WTC11 (cell line): ENCODE measurements at regions not wholly inside any gene's neighbourhood (a gene's known extent, or its start where the extent isn't known, plus 50 kb on each side); places are given as distances from the start of the nearest gene placed in this dataset.

Experiments
- CREB1 ChIP-seq: sonication (generic); formaldehyde crosslinking; IDR thresholded peaks from 2 replicates; pipeline ENCODE4 v1.8.0; 2023; ENCODE audit warnings: mild to moderate bottlenecking, missing genetic modification reagents
- SP1 ChIP-seq: sonication (generic); formaldehyde crosslinking; conservative IDR thresholded peaks from 2 replicates; pipeline ENCODE4 v1.8.1; 2022; ENCODE audit warnings: missing genetic modification reagents
- TEAD4 ChIP-seq: sonication (generic); formaldehyde crosslinking; IDR thresholded peaks from 2 replicates; pipeline ENCODE4 v1.8.0; 2022; ENCODE audit warnings: mild to moderate bottlenecking, missing genetic modification reagents
- USF1 ChIP-seq: sonication (generic); formaldehyde crosslinking; IDR thresholded peaks from 2 replicates; pipeline ENCODE4 v1.8.0; 2022; ENCODE audit warnings: mild to moderate bottlenecking, missing genetic modification reagents
- ZBTB21 ChIP-seq: sonication (generic); formaldehyde crosslinking; IDR thresholded peaks from 2 replicates; pipeline ENCODE4 v1.8.1; 2023; ENCODE audit warnings: mild to moderate bottlenecking, missing genetic modification reagents, borderline replicate concordance
- ZNF317 ChIP-seq: sonication (generic); formaldehyde crosslinking; IDR thresholded peaks from 2 replicates; pipeline ENCODE4 v1.8.1; 2023; ENCODE audit warnings: low read depth, mild to moderate bottlenecking, moderate library complexity, missing genetic modification reagents, borderline replicate concordance
- TF ChIP-seq, protein P1 (sequence below): sonication (generic); formaldehyde crosslinking; conservative IDR thresholded peaks from 2 replicates; pipeline ENCODE4 v1.8.1; 2022; ENCODE audit warnings: mild to moderate bottlenecking, missing genetic modification reagents
- TF ChIP-seq, protein P2 (sequence below): sonication (generic); formaldehyde crosslinking; IDR thresholded peaks from 2 replicates; pipeline ENCODE4 v1.8.1; 2023; ENCODE audit warnings: mild to moderate bottlenecking, missing genetic modification reagents, moderate library complexity
- TF ChIP-seq, protein P3 (sequence below): fragments of 200-600 bp; IDR thresholded peaks from 2 replicates; pipeline ENCODE4 v1.8.0; 2022; ENCODE audit warnings: antibody characterized with exemption
- TF ChIP-seq, protein P4 (sequence below): sonication (generic); formaldehyde crosslinking; IDR thresholded peaks from 2 replicates; pipeline ENCODE4 v1.8.0; 2022; ENCODE audit warnings: mild to moderate bottlenecking, missing genetic modification reagents
- TF ChIP-seq, protein P5 (sequence below): sonication (generic); formaldehyde crosslinking; IDR thresholded peaks from 2 replicates; pipeline ENCODE4 v1.8.1; 2023; ENCODE audit warnings: mild to moderate bottlenecking, missing genetic modification reagents, borderline replicate concordance
- TF ChIP-seq, protein P6 (sequence below): sonication (generic); formaldehyde crosslinking; IDR thresholded peaks from 2 replicates; pipeline ENCODE4 v1.8.1; 2022; ENCODE audit warnings: low read depth, mild to moderate bottlenecking, moderate library complexity, missing genetic modification reagents, borderline replicate concordance

- TF ChIP-seq SP1 (no peak), CREB1 (CRISPR knock-in tag) (no peak), ZNF317 (CRISPR knock-in tag) (no peak), ZBTB21 (no peak), USF1 (CRISPR knock-in tag) (no peak), TEAD4 (CRISPR knock-in tag) (no peak)
- TF ChIP-seq, protein P1, sequence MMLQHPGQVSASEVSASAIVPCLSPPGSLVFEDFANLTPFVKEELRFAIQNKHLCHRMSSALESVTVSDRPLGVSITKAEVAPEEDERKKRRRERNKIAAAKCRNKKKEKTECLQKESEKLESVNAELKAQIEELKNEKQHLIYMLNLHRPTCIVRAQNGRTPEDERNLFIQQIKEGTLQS = no peak
- TF ChIP-seq, protein P2, sequence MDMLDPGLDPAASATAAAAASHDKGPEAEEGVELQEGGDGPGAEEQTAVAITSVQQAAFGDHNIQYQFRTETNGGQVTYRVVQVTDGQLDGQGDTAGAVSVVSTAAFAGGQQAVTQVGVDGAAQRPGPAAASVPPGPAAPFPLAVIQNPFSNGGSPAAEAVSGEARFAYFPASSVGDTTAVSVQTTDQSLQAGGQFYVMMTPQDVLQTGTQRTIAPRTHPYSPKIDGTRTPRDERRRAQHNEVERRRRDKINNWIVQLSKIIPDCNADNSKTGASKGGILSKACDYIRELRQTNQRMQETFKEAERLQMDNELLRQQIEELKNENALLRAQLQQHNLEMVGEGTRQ (CRISPR knock-in tag) = no peak
- TF ChIP-seq, protein P3, sequence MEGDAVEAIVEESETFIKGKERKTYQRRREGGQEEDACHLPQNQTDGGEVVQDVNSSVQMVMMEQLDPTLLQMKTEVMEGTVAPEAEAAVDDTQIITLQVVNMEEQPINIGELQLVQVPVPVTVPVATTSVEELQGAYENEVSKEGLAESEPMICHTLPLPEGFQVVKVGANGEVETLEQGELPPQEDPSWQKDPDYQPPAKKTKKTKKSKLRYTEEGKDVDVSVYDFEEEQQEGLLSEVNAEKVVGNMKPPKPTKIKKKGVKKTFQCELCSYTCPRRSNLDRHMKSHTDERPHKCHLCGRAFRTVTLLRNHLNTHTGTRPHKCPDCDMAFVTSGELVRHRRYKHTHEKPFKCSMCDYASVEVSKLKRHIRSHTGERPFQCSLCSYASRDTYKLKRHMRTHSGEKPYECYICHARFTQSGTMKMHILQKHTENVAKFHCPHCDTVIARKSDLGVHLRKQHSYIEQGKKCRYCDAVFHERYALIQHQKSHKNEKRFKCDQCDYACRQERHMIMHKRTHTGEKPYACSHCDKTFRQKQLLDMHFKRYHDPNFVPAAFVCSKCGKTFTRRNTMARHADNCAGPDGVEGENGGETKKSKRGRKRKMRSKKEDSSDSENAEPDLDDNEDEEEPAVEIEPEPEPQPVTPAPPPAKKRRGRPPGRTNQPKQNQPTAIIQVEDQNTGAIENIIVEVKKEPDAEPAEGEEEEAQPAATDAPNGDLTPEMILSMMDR = no peak
- TF ChIP-seq, protein P4, sequence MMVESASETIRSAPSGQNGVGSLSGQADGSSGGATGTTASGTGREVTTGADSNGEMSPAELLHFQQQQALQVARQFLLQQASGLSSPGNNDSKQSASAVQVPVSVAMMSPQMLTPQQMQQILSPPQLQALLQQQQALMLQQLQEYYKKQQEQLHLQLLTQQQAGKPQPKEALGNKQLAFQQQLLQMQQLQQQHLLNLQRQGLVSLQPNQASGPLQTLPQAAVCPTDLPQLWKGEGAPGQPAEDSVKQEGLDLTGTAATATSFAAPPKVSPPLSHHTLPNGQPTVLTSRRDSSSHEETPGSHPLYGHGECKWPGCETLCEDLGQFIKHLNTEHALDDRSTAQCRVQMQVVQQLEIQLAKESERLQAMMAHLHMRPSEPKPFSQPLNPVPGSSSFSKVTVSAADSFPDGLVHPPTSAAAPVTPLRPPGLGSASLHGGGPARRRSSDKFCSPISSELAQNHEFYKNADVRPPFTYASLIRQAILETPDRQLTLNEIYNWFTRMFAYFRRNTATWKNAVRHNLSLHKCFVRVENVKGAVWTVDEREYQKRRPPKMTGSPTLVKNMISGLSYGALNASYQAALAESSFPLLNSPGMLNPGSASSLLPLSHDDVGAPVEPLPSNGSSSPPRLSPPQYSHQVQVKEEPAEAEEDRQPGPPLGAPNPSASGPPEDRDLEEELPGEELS (CRISPR knock-in tag) = no peak
- TF ChIP-seq, protein P5, sequence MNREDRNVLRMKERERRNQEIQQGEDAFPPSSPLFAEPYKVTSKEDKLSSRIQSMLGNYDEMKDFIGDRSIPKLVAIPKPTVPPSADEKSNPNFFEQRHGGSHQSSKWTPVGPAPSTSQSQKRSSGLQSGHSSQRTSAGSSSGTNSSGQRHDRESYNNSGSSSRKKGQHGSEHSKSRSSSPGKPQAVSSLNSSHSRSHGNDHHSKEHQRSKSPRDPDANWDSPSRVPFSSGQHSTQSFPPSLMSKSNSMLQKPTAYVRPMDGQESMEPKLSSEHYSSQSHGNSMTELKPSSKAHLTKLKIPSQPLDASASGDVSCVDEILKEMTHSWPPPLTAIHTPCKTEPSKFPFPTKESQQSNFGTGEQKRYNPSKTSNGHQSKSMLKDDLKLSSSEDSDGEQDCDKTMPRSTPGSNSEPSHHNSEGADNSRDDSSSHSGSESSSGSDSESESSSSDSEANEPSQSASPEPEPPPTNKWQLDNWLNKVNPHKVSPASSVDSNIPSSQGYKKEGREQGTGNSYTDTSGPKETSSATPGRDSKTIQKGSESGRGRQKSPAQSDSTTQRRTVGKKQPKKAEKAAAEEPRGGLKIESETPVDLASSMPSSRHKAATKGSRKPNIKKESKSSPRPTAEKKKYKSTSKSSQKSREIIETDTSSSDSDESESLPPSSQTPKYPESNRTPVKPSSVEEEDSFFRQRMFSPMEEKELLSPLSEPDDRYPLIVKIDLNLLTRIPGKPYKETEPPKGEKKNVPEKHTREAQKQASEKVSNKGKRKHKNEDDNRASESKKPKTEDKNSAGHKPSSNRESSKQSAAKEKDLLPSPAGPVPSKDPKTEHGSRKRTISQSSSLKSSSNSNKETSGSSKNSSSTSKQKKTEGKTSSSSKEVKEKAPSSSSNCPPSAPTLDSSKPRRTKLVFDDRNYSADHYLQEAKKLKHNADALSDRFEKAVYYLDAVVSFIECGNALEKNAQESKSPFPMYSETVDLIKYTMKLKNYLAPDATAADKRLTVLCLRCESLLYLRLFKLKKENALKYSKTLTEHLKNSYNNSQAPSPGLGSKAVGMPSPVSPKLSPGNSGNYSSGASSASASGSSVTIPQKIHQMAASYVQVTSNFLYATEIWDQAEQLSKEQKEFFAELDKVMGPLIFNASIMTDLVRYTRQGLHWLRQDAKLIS (CRISPR knock-in tag) = no peak
- TF ChIP-seq, protein P6, sequence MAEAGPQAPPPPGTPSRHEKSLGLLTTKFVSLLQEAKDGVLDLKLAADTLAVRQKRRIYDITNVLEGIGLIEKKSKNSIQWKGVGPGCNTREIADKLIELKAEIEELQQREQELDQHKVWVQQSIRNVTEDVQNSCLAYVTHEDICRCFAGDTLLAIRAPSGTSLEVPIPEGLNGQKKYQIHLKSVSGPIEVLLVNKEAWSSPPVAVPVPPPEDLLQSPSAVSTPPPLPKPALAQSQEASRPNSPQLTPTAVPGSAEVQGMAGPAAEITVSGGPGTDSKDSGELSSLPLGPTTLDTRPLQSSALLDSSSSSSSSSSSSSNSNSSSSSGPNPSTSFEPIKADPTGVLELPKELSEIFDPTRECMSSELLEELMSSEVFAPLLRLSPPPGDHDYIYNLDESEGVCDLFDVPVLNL (CRISPR knock-in tag) = no peak
Observed at GRCh38 chr1:65679773-65680172, 112.9 kb upstream of the PDE4B start.
